H1 (cell line): ENCODE measurements at regions not wholly inside any gene's neighbourhood (a gene's known extent, or its start where the extent isn't known, plus 50 kb on each side); places are given as distances from the start of the nearest gene placed in this dataset.

Experiments used
- GABPA ChIP-seq: IDR thresholded peaks from 2 replicates; pipeline ENCODE4 v1.6.1; 2011; ENCODE audit warnings: mild to moderate bottlenecking, low read length, moderate library complexity, borderline replicate concordance; ENCODE audit not compliant: insufficient read depth
- GTF2F1 ChIP-seq: IDR thresholded peaks from 2 replicates; pipeline ENCODE4 v1.6.1; 2012; ENCODE audit warnings: low read depth, low read length, improper control_type of control experiment, borderline replicate concordance

- TF ChIP-seq GTF2F1 (no peak), GABPA (no peak)
These were observed 313.6 kb downstream of the ETS1 start (continued) for GRCh38 chr11:128273736-128274135.
